Gastrocnemius medialis (tissue), 4 donors: ENCODE measurements at regions not wholly inside any gene's neighbourhood (a gene's known extent, or its start where the extent isn't known, plus 50 kb on each side); places are given as distances from the start of the nearest gene placed in this dataset.
"Not testable (repeated sequence)": the region's sequence is repeated elsewhere in the genome, so short reads cannot be mapped to it uniquely, and the experiment has no call there.

ENCODE experiments used
- ATAC-seq, 2 donors: fragments of 150-250 bp; one replicate each; pipeline ENCODE4 v1.9.1; 2016
- DNase-seq, 2 donors: peaks; one replicate each; pipeline ENCODE4 v3.0.0-alpha.2; 2019
- H3K27ac ChIP-seq, 4 donors: fragments of 200-600 bp; sonication (generic); 1 replicate in 1 of 4; 2 replicates in 3 of 4; pipeline ENCODE4 v1.5.1; 2016 to 2018; ENCODE audit warnings: mild to moderate bottlenecking in 2 of 4, moderate library complexity in 1 of 4
- H3K27me3 ChIP-seq, 3 donors: fragments of 200-600 bp; sonication (generic) in 2 of 3; 1 replicate in 1 of 3; 2 replicates in 2 of 3; pipeline versions ENCODE4 v1.5.1 to v1.6.0; 2016 to 2019; ENCODE audit warnings: mild to moderate bottlenecking in 1 of 3, moderate library complexity in 1 of 3
- H3K36me3 ChIP-seq, 2 donors: fragments of 200-600 bp; sonication (generic) in 1 of 2; one replicate each; pipeline ENCODE4 v1.5.1; 2017 to 2018
- H3K4me1 ChIP-seq, 2 donors: fragments of 200-600 bp; sonication (generic) in 1 of 2; one replicate each; pipeline ENCODE4 v1.5.1; 2016 to 2017; ENCODE audit warnings: mild to moderate bottlenecking in 2 of 2
- H3K4me3 ChIP-seq, 4 donors: fragments of 200-600 bp; sonication (generic) in 3 of 4; 1 replicate in 1 of 4; 2 replicates in 3 of 4; pipeline ENCODE4 v1.5.1; 2016 to 2019; ENCODE audit warnings: mild to moderate bottlenecking in 2 of 4
- H3K9me3 ChIP-seq, 3 donors: fragments of 200-600 bp; sonication (generic) in 2 of 3; 1 replicate in 1 of 3; 2 replicates in 2 of 3; pipeline ENCODE4 v1.5.1; 2016 to 2019
- POLR2A ChIP-seq, 2 donors: fragments of 450-650 bp; IDR thresholded peaks; one replicate each; pipeline ENCODE4 v1.6.1; 2017; ENCODE audit warnings: antibody characterized with exemption in 2 of 2, mild to moderate bottlenecking in 2 of 2, moderate library complexity in 2 of 2
- in situ Hi-C, 4 donors: fragments of 200-750 bp; cut with MboI; loops; one replicate each; pipeline versions ENCODE4 v1.15.0 to v1.8.0; 2017; ENCODE audit warnings: low sequenced_read_pairs in 4 of 4
- intact Hi-C: fragments of 100-400 bp; cut with DNase I; formaldehyde crosslinking; loops from one replicate; pipeline ENCODE4 v1.15.1; 2023; ENCODE audit warnings: low total_unique reads
- TF ChIP-seq, protein P1 (sequence below), 5 experiments: fragments of 450-650 bp in 3 of 5; fragments of 200-600 bp in 2 of 5; sonication (generic) in 2 of 5; IDR thresholded peaks in 4 of 5; conservative IDR thresholded peaks in 1 of 5; 1 replicate in 4 of 5; 2 replicates in 1 of 5; pipeline ENCODE4 v1.5.1; 2016 to 2019; ENCODE audit warnings: antibody characterized with exemption in 5 of 5, mild to moderate bottlenecking in 3 of 5, moderate library complexity in 3 of 5

DNA sequence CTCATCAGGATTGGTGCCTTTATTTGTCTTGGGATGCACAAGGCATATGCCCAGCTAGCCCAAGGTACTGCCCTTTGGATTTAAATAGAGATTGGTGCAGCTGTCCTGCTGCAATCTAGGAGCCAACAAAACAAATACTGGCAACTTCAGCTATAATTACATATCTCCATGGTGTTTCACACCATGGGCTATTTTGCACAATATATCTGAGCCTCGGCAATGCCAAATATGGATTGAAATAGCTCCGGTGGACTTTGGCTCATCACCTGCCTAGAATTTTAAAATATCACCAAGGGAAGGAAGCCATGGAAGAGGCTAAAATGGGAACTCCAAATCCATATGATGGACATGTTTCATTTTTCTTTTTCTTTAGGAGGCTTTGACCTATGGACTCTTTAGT lies 367.8 kb upstream of the UMPS start:
- no peaks in the 10 kb centered on the region for H3K36me3 ChIP-seq
- ATAC-seq (no peak), DNase-seq (no peak)
- TF ChIP-seq, protein P1, sequence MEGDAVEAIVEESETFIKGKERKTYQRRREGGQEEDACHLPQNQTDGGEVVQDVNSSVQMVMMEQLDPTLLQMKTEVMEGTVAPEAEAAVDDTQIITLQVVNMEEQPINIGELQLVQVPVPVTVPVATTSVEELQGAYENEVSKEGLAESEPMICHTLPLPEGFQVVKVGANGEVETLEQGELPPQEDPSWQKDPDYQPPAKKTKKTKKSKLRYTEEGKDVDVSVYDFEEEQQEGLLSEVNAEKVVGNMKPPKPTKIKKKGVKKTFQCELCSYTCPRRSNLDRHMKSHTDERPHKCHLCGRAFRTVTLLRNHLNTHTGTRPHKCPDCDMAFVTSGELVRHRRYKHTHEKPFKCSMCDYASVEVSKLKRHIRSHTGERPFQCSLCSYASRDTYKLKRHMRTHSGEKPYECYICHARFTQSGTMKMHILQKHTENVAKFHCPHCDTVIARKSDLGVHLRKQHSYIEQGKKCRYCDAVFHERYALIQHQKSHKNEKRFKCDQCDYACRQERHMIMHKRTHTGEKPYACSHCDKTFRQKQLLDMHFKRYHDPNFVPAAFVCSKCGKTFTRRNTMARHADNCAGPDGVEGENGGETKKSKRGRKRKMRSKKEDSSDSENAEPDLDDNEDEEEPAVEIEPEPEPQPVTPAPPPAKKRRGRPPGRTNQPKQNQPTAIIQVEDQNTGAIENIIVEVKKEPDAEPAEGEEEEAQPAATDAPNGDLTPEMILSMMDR (IDR thresholded peaks at IDR 0.05 in 4 of 5, conservative IDR thresholded peaks at IDR 0.05 in 1 of 5), result no peak
- TF ChIP-seq POLR2A (IDR thresholded peaks at IDR 0.05), result no peak
- intact Hi-C loops (no loop called here), in situ Hi-C loops (no loop called here)
- no peaks in the 10 kb centered on the region for H3K4me1 ChIP-seq
- H3K27me3 ChIP-seq, result no peaks in the 10 kb centered on the region
- H3K9me3 ChIP-seq, result no peaks in the 10 kb centered on the region
- no peak overlapping the region for H3K4me3 ChIP-seq
- no peak overlapping the region for H3K27ac ChIP-seq

- no peak overlapping the region for H3K4me3 ChIP-seq
- in situ Hi-C loops (no loop called here), intact Hi-C loops (no loop called here)
- no peak for DNase-seq
- no peaks in the 10 kb centered on the region for H3K9me3 ChIP-seq
- no peaks in the 10 kb centered on the region for H3K36me3 ChIP-seq
- no peak overlapping the region for H3K27ac ChIP-seq
- TF ChIP-seq, protein P1 (IDR thresholded peaks at IDR 0.05 in 4 of 5, conservative IDR thresholded peaks at IDR 0.05 in 1 of 5), result no peak
- no peak for TF ChIP-seq POLR2A (IDR thresholded peaks at IDR 0.05)
- no peaks in the 10 kb centered on the region for H3K4me1 ChIP-seq
- H3K27me3 ChIP-seq, result no peaks in the 10 kb centered on the region
- no peak for ATAC-seq
These were observed 366.8 kb upstream of the UMPS start for GRCh38 chr3:124363476-124363875.

DNA sequence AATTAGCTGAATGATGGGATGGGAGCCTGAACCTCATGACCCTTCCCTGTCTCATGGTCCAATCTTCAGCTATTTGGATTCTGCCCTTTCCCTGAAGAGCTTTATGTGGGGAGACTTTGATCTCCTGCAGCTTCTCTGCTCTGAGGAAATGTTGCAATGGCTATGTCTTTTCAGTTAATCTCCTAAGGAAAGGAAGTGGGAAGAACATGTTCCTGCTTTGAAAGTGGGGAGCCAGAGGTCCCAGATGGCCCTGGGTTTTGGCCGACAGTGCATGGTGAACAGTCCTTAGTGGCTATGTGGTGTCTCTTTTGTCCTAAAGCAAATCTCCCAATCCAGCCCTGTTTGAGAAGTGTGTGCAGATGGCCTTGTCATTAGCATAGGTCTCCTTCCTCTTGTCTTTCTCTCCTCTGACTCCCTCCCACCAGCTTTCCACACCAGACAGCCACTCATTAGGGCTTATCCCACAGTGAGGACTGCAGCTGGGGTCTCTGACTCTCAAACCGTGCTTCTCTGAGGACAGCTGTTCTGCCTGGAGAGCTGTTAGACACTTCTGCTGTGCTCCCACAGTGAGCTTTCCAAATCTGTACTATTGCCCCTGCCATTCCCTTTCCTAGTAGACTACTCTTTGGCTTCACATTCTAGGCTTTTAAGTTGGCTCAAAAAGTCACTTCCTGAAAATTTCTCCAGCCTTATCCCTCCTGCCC lies 365.8 kb upstream of the UMPS start:
- Histone ChIP-seq H3K27me3 (no peaks in the 10 kb centered on the region), H3K4me3 (no peak overlapping the region), H3K27ac (no peak overlapping the region), H3K9me3 (no peaks in the 10 kb centered on the region), H3K4me1 (no peaks in the 10 kb centered on the region), H3K36me3 (no peaks in the 10 kb centered on the region)
- DNase-seq, result no peak
- ATAC-seq, result no peak
- intact Hi-C loops, result no loop called here
- in situ Hi-C loops, result no loop called here
- no peak for TF ChIP-seq POLR2A (IDR thresholded peaks at IDR 0.05)
- TF ChIP-seq, protein P1 (IDR thresholded peaks at IDR 0.05 in 4 of 5, conservative IDR thresholded peaks at IDR 0.05 in 1 of 5), result no peak

GRCh38 chr3:124366655-124367054 lies 363.6 kb upstream of the UMPS start:
- ATAC-seq, in situ Hi-C loops, H3K4me3 ChIP-seq, H3K27ac ChIP-seq, H3K4me1 ChIP-seq, H3K36me3 ChIP-seq, H3K27me3 ChIP-seq, intact Hi-C loops, H3K9me3 ChIP-seq, DNase-seq: not testable (repeated sequence)

- ATAC-seq (no peak), DNase-seq (no peak)
- Histone ChIP-seq H3K9me3 (no peaks in the 10 kb centered on the region), H3K4me1 (no peaks in the 10 kb centered on the region), H3K36me3 (no peaks in the 10 kb centered on the region), H3K27me3 (no peaks in the 10 kb centered on the region), H3K27ac (no peak overlapping the region), H3K4me3 (no peak overlapping the region)
- TF ChIP-seq, protein P1 (IDR thresholded peaks at IDR 0.05 in 4 of 5, conservative IDR thresholded peaks at IDR 0.05 in 1 of 5), result no peak
- TF ChIP-seq POLR2A (IDR thresholded peaks at IDR 0.05), result no peak
- in situ Hi-C loops (no loop called here), intact Hi-C loops (no loop called here)
These were observed 357.5 kb upstream of the UMPS start for GRCh38 chr3:124372775-124373174.
